ENCODE measurements at regions not wholly inside any gene's neighbourhood (a gene's known extent, or its start where the extent isn't known, plus 50 kb on each side); places are given as distances from the start of the nearest gene placed in this dataset.
"Not testable (repeated sequence)": the region's sequence is repeated elsewhere in the genome, so short reads cannot be mapped to it uniquely, and the experiment has no call there.

- not testable (repeated sequence) for TF ChIP-seq CTCF, POLR2A (IDR thresholded peaks at IDR 0.05)
These were observed 53.3 kb upstream of the LRPAP1 start for GRCh38 chr4:3585567-3585966.

Data from body of pancreas (tissue), 4 donors.